ENCODE measurements at regions not wholly inside any gene's neighbourhood (a gene's known extent, or its start where the extent isn't known, plus 50 kb on each side); places are given as distances from the start of the nearest gene placed in this dataset.

DNA sequence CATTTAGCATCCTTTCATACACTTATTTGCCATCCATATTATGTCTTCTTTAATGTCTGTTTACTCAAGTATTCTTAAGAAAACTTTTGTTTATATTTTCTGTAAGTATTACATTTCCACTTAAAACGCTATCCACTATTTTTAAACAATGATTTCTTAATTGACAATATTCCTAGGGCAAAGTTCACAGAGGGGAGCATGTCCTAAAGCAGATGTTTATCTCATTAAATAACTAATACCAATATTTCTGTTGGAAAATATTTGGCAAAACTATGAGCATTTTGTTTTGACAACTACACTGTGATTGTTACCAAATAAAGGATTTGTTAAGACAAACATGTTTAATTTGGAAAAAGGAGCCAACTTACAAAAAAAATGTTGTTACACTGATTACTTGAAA lies 643.3 kb downstream of the SLITRK5 start:
- TF ChIP-seq EZH2phosphoT487 (conservative IDR thresholded peaks at IDR 0.05; ENCODE audit: low read length) (no peak), CTCF (IDR thresholded peaks at IDR 0.05; ENCODE audit: insufficient read depth, low read length, poor library complexity, severe bottlenecking) (no peak)
- Histone ChIP-seq H3K9me2 (replicated peaks; ENCODE audit: insufficient read depth, low read length) (no peaks in the 10 kb centered on the region), H3K9ac (ENCODE audit: low read length) (no peak overlapping the region), H3K27ac (ENCODE audit: low read depth, low read length) (no peak overlapping the region), H3K4me2 (ENCODE audit: low read depth, low read length, poor library complexity, severe bottlenecking) (no peak overlapping the region), H3K79me2 (ENCODE audit: insufficient read depth, low read length) (no peaks in the 10 kb centered on the region), H3F3A (ENCODE audit: insufficient read depth) (no peaks in the 10 kb centered on the region), H2AFZ (ENCODE audit: low read depth, low read length, severe bottlenecking) (no peak overlapping the region), H3K9me3 (ENCODE audit: insufficient read depth, low read length) (no peaks in the 10 kb centered on the region), H3K36me3 (ENCODE audit: low read length) (no peaks in the 10 kb centered on the region), H3K4me3 (ENCODE audit: insufficient read depth, low read length, poor library complexity, severe bottlenecking) (no peak overlapping the region), H4K20me1 (ENCODE audit: low read depth, low read length) (no peaks in the 10 kb centered on the region), H3K27me3 (ENCODE audit: low read length) (no peaks in the 10 kb centered on the region)

GRCh38 chr13:88329066-88329465 lies 657.9 kb downstream of the SLITRK5 start:
- no peak for TF ChIP-seq CTCF (IDR thresholded peaks at IDR 0.05; ENCODE audit: insufficient read depth, low read length, poor library complexity, severe bottlenecking)
- TF ChIP-seq EZH2phosphoT487 (conservative IDR thresholded peaks at IDR 0.05; ENCODE audit: low read length): no peak
- H3K9me3 ChIP-seq (ENCODE audit: insufficient read depth, low read length): no peaks in the 10 kb centered on the region
- no peaks in the 10 kb centered on the region for H3K9me2 ChIP-seq (replicated peaks; ENCODE audit: insufficient read depth, low read length)
- no peak overlapping the region for H3K9ac ChIP-seq (ENCODE audit: low read length)
- H3K27me3 ChIP-seq (ENCODE audit: low read length): no peaks in the 10 kb centered on the region
- H3K4me3 ChIP-seq (ENCODE audit: insufficient read depth, low read length, poor library complexity, severe bottlenecking): no peak overlapping the region
- no peaks in the 10 kb centered on the region for H4K20me1 ChIP-seq (ENCODE audit: low read depth, low read length)
- no peaks in the 10 kb centered on the region for H3F3A ChIP-seq (ENCODE audit: insufficient read depth)
- H3K27ac ChIP-seq (ENCODE audit: low read depth, low read length): no peak overlapping the region
- no peaks in the 10 kb centered on the region for H3K36me3 ChIP-seq (ENCODE audit: low read length)
- no peaks in the 10 kb centered on the region for H3K79me2 ChIP-seq (ENCODE audit: insufficient read depth, low read length)
- no peak overlapping the region for H2AFZ ChIP-seq (ENCODE audit: low read depth, low read length, severe bottlenecking)
- H3K4me2 ChIP-seq (ENCODE audit: low read depth, low read length, poor library complexity, severe bottlenecking): no peak overlapping the region

DNA sequence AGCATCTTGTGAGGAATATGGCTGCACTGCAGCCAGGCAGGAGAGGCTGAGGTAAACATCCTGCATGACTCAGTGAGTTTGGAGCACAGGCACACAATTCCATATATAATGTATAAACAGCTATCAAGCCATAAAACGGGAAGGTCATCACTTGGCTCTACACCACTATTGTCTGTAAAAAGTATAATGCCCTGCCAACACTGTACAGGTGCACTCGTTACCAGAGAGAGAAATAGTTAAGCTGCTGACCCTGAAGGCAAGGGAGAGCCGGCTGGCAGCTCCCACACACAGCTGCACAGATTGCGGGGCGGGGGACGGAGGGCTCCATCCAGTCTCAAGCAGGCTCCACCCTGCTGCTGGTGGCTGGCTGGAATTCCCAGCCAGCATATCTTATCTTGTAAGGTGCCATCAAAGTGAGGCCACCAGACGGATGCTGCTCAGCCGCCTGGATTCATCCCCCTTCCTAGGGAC lies 668.1 kb downstream of the SLITRK5 start:
- H3K36me3 ChIP-seq (ENCODE audit: low read length): no peaks in the 10 kb centered on the region
- no peaks in the 10 kb centered on the region for H3K9me3 ChIP-seq (ENCODE audit: insufficient read depth, low read length)
- no peaks in the 10 kb centered on the region for H4K20me1 ChIP-seq (ENCODE audit: low read depth, low read length)
- no peak overlapping the region for H3K4me2 ChIP-seq (ENCODE audit: low read depth, low read length, poor library complexity, severe bottlenecking)
- H3K27ac ChIP-seq (ENCODE audit: low read depth, low read length): no peak overlapping the region
- H3K4me3 ChIP-seq (ENCODE audit: insufficient read depth, low read length, poor library complexity, severe bottlenecking): no peak overlapping the region
- no peaks in the 10 kb centered on the region for H3K9me2 ChIP-seq (replicated peaks; ENCODE audit: insufficient read depth, low read length)
- H3K79me2 ChIP-seq (ENCODE audit: insufficient read depth, low read length): no peaks in the 10 kb centered on the region
- H3K27me3 ChIP-seq (ENCODE audit: low read length): no peaks in the 10 kb centered on the region
- no peaks in the 10 kb centered on the region for H3F3A ChIP-seq (ENCODE audit: insufficient read depth)
- no peak overlapping the region for H3K9ac ChIP-seq (ENCODE audit: low read length)
- no peak overlapping the region for H2AFZ ChIP-seq (ENCODE audit: low read depth, low read length, severe bottlenecking)
- TF ChIP-seq EZH2phosphoT487 (conservative IDR thresholded peaks at IDR 0.05; ENCODE audit: low read length): no peak
- no peak for TF ChIP-seq CTCF (IDR thresholded peaks at IDR 0.05; ENCODE audit: insufficient read depth, low read length, poor library complexity, severe bottlenecking)
